Lung (tissue), 11 donors: ENCODE measurements at regions not wholly inside any gene's neighbourhood (a gene's known extent, or its start where the extent isn't known, plus 50 kb on each side); places are given as distances from the start of the nearest gene placed in this dataset.

Experiments used
- ATAC-seq: fragments of 200-7000 bp; cut with Tn5 transposase; one replicate; pipeline ENCODE4 v1.9.1; 2020; ENCODE audit warnings: moderate number of reproducible peaks; ENCODE audit not compliant: insufficient read depth, low FRiP score
- DNase-seq, 3 donors: peaks; one replicate each; pipeline ENCODE4 v3.0.0-alpha.2; 2013 to 2017
- H3K27ac ChIP-seq, 2 donors: one replicate each; pipeline ENCODE4 v1.5.1; 2013; ENCODE audit warnings: mild to moderate bottlenecking in 2 of 2, moderate library complexity in 2 of 2, control low read depth in 1 of 2, inconsistent platforms in 1 of 2, low read depth in 1 of 2, low read length in 1 of 2
- H3K27me3 ChIP-seq, 3 donors: one replicate each; pipeline ENCODE4 v1.5.1; 2013; ENCODE audit warnings: low read length in 2 of 3; ENCODE audit not compliant: control insufficient read depth in 3 of 3, insufficient read depth in 3 of 3
- H3K36me3 ChIP-seq, 4 donors: one replicate each; pipeline ENCODE4 v1.5.1; 2013; ENCODE audit warnings: low read length in 4 of 4, mild to moderate bottlenecking in 1 of 4, moderate library complexity in 1 of 4; ENCODE audit not compliant: control insufficient read depth in 4 of 4, insufficient read depth in 4 of 4
- H3K4me1 ChIP-seq, 5 donors: one replicate each; pipeline ENCODE4 v1.5.1; 2013; ENCODE audit warnings: low read length in 5 of 5, mild to moderate bottlenecking in 2 of 5, moderate library complexity in 1 of 5; ENCODE audit not compliant: control insufficient read depth in 5 of 5, insufficient read depth in 5 of 5
- H3K4me3 ChIP-seq: one replicate; pipeline ENCODE4 v1.5.1; 2013; ENCODE audit warnings: mild to moderate bottlenecking, control low read depth, moderate library complexity
- H3K9ac ChIP-seq, 2 donors: one replicate each; pipeline ENCODE4 v1.5.1; 2013; ENCODE audit warnings: low read length in 2 of 2, control low read depth in 1 of 2; ENCODE audit not compliant: insufficient read depth in 1 of 2
- H3K9me3 ChIP-seq, 4 donors: one replicate each; pipeline ENCODE4 v1.5.1; 2013; ENCODE audit warnings: low read length in 3 of 4, mild to moderate bottlenecking in 1 of 4, moderate library complexity in 1 of 4; ENCODE audit not compliant: control insufficient read depth in 4 of 4, insufficient read depth in 3 of 4
- CTCF ChIP-seq: IDR thresholded peaks from 2 replicates; pipeline ENCODE4 v1.5.1; 2012; ENCODE audit warnings: mild to moderate bottlenecking; ENCODE audit errors: control extremely low read depth, extremely low read depth
- WGBS, 2 donors: extraction: QIAGEN DNeasy Blood & Tissue Kit; methylation state at CpG; one replicate each; pipeline ENCODE4 v1.1.7; 2013; 5-methylcytosine and 5-hydroxymethylcytosine counted together
- donor health status: control.
- donor health status: control.
- donor health status: Bipolar disorder and iron deficiency.
- donor health status: healthy.
- donor health status: DM: yes; HTN: yes; CAD: no.

- Histone ChIP-seq H3K4me3 (no peak overlapping the region), H3K36me3 (no peaks in the 10 kb centered on the region), H3K9ac (no peak overlapping the region), H3K27ac (no peak overlapping the region), H3K9me3 (no peaks in the 10 kb centered on the region), H3K4me1 (no peaks in the 10 kb centered on the region), H3K27me3 (peaks cover 0 to 2% (median 0%) of the 10 kb centered on the region in 3 donors)
- no peak for ATAC-seq
- DNase-seq: no peak
- no peak for TF ChIP-seq CTCF
- 73 to 88% methylated on average over 2 of the region's 2 CpGs for WGBS, 2 donors
Observed at GRCh38 chr11:123273616-123274015, 78.6 kb upstream of the CLMP start.

GRCh38 chr11:123272565-123272964, 77.5 kb upstream of the CLMP start:
- H3K27me3 ChIP-seq: no peaks in the 10 kb centered on the region
- TF ChIP-seq CTCF: no peak
- no peak for ATAC-seq
- no peak overlapping the region for H3K9ac ChIP-seq
- no peaks in the 10 kb centered on the region for H3K4me1 ChIP-seq
- no peaks in the 10 kb centered on the region for H3K36me3 ChIP-seq
- WGBS, 2 donors: 71 to 94% methylated on average over 2 of the region's 2 CpGs
- no peak overlapping the region for H3K4me3 ChIP-seq
- no peak for DNase-seq
- no peak overlapping the region for H3K27ac ChIP-seq
- no peaks in the 10 kb centered on the region for H3K9me3 ChIP-seq

GRCh38 chr11:123268156-123268555, 73.1 kb upstream of the CLMP start:
- H3K36me3 ChIP-seq: no peaks in the 10 kb centered on the region
- no peak overlapping the region for H3K9ac ChIP-seq
- ATAC-seq: no peak
- no peak for TF ChIP-seq CTCF
- no peaks in the 10 kb centered on the region for H3K9me3 ChIP-seq
- H3K27me3 ChIP-seq: no peaks in the 10 kb centered on the region
- no peak for DNase-seq
- no peaks in the 10 kb centered on the region for H3K4me1 ChIP-seq
- 47 to 54% methylated on average over 6 of the region's 6 CpGs for WGBS, 2 donors
- no peak overlapping the region for H3K4me3 ChIP-seq
- no peak overlapping the region for H3K27ac ChIP-seq

- DNase-seq (no peak), ATAC-seq (no peak)
- H3K4me3 ChIP-seq: no peak overlapping the region
- no peak overlapping the region for H3K27ac ChIP-seq
- no peaks in the 10 kb centered on the region for H3K27me3 ChIP-seq
- H3K9ac ChIP-seq: no peak overlapping the region
- no peaks in the 10 kb centered on the region for H3K9me3 ChIP-seq
- WGBS, 2 donors: 78 to 86% methylated on average over 3 of the region's 3 CpGs
- peaks cover 0 to 5% (median 0%) of the 10 kb centered on the region in 5 donors for H3K4me1 ChIP-seq
- TF ChIP-seq CTCF: no peak
- H3K36me3 ChIP-seq: no peaks in the 10 kb centered on the region
Observed at GRCh38 chr11:123265951-123266350, 70.9 kb upstream of the CLMP start.
